Effector memory CD4-positive, alpha-beta T cell (primary cell): ENCODE measurements at regions not wholly inside any gene's neighbourhood (a gene's known extent, or its start where the extent isn't known, plus 50 kb on each side); places are given as distances from the start of the nearest gene placed in this dataset.

Experiments
- DNase-seq, 3 donors: peaks; one replicate each; pipeline ENCODE4 v3.0.0-alpha.2; 2020
- H3K27ac ChIP-seq: 2 replicates; pipeline ENCODE4 v1.7.0; 2013; ENCODE audit warnings: mild to moderate bottlenecking, low read length, moderate library complexity; ENCODE audit not compliant: insufficient read depth, poor library complexity, severe bottlenecking
- H3K27me3 ChIP-seq: replicated peaks from 2 replicates; pipeline ENCODE4 v1.7.0; 2013; ENCODE audit warnings: mild to moderate bottlenecking, low read length; ENCODE audit not compliant: insufficient read depth, control insufficient read depth, poor library complexity, severe bottlenecking
- H3K36me3 ChIP-seq: 2 replicates; pipeline ENCODE4 v1.7.0; 2013; ENCODE audit warnings: mild to moderate bottlenecking, low read length, moderate library complexity; ENCODE audit not compliant: control insufficient read depth, insufficient read depth
- H3K4me1 ChIP-seq: 2 replicates; pipeline ENCODE4 v1.7.0; 2013; ENCODE audit warnings: low read length, mild to moderate bottlenecking; ENCODE audit not compliant: control insufficient read depth, insufficient read depth, poor library complexity, severe bottlenecking
- H3K4me3 ChIP-seq: 2 replicates; pipeline ENCODE4 v1.7.0; 2013; ENCODE audit warnings: low read length, low read depth, mild to moderate bottlenecking; ENCODE audit not compliant: insufficient read depth, poor library complexity, severe bottlenecking
- H3K9me3 ChIP-seq: 2 replicates; pipeline ENCODE4 v1.7.0; 2013; ENCODE audit warnings: mild to moderate bottlenecking, low read length, moderate library complexity; ENCODE audit not compliant: control insufficient read depth

GRCh38 chr1:208562151-208562960 is 318.2 kb upstream of the PLXNA2 start:
- H3K27me3 ChIP-seq: no peaks in the 10 kb centered on the region
- no peak overlapping the region for H3K4me3 ChIP-seq
- no peak overlapping the region for H3K27ac ChIP-seq
- no peak for DNase-seq
- H3K4me1 ChIP-seq: no peaks in the 10 kb centered on the region
- no peaks in the 10 kb centered on the region for H3K36me3 ChIP-seq
- H3K9me3 ChIP-seq: no peaks in the 10 kb centered on the region

GRCh38 chr1:208564466-208564865 is 320.3 kb upstream of the PLXNA2 start:
- Histone ChIP-seq H3K36me3 (no peaks in the 10 kb centered on the region), H3K4me3 (no peak overlapping the region), H3K4me1 (no peaks in the 10 kb centered on the region), H3K9me3 (no peaks in the 10 kb centered on the region), H3K27me3 (no peaks in the 10 kb centered on the region), H3K27ac (no peak overlapping the region)
- no peak for DNase-seq

GRCh38 chr1:208565756-208566440 is 321.7 kb upstream of the PLXNA2 start:
- H3K27me3 ChIP-seq: no peaks in the 10 kb centered on the region
- no peak for DNase-seq
- no peak overlapping the region for H3K4me3 ChIP-seq
- no peaks in the 10 kb centered on the region for H3K36me3 ChIP-seq
- no peaks in the 10 kb centered on the region for H3K4me1 ChIP-seq
- H3K9me3 ChIP-seq: no peaks in the 10 kb centered on the region
- no peak overlapping the region for H3K27ac ChIP-seq

- H3K4me3 ChIP-seq: no peak overlapping the region
- no peaks in the 10 kb centered on the region for H3K9me3 ChIP-seq
- no peak for DNase-seq
- H3K27me3 ChIP-seq: no peaks in the 10 kb centered on the region
- no peaks in the 10 kb centered on the region for H3K36me3 ChIP-seq
- no peaks in the 10 kb centered on the region for H3K4me1 ChIP-seq
- no peak overlapping the region for H3K27ac ChIP-seq
Observed at GRCh38 chr1:208569181-208569580, 325.0 kb upstream of the PLXNA2 start.

- Histone ChIP-seq H3K9me3 (no peaks in the 10 kb centered on the region), H3K27me3 (no peaks in the 10 kb centered on the region), H3K4me3 (no peak overlapping the region), H3K4me1 (no peaks in the 10 kb centered on the region), H3K36me3 (no peaks in the 10 kb centered on the region), H3K27ac (no peak overlapping the region)
- DNase-seq: no peak
Observed at GRCh38 chr1:208570362-208570761, 326.2 kb upstream of the PLXNA2 start.

- Histone ChIP-seq H3K4me3 (no peak overlapping the region), H3K36me3 (no peaks in the 10 kb centered on the region), H3K4me1 (no peaks in the 10 kb centered on the region), H3K9me3 (no peaks in the 10 kb centered on the region), H3K27ac (no peak overlapping the region), H3K27me3 (no peaks in the 10 kb centered on the region)
- no peak for DNase-seq
Observed at GRCh38 chr1:208576425-208576824, 332.2 kb upstream of the PLXNA2 start.

- Histone ChIP-seq H3K36me3 (no peaks in the 10 kb centered on the region), H3K27me3 (no peaks in the 10 kb centered on the region)
- no peak for DNase-seq
Observed at GRCh38 chr1:208577381-208577905, 333.3 kb upstream of the PLXNA2 start.

GRCh38 chr1:208581209-208581608 is 337.0 kb upstream of the PLXNA2 start:
- H3K36me3 ChIP-seq: no peaks in the 10 kb centered on the region
- H3K4me3 ChIP-seq: no peak overlapping the region
- H3K27me3 ChIP-seq: no peaks in the 10 kb centered on the region
- H3K9me3 ChIP-seq: no peaks in the 10 kb centered on the region
- H3K4me1 ChIP-seq: no peaks in the 10 kb centered on the region
- DNase-seq: no peak
- no peak overlapping the region for H3K27ac ChIP-seq

More at GRCh38 chr1:208577381-208577905, 333.3 kb upstream of the PLXNA2 start:
- H3K27ac ChIP-seq: no peak overlapping the region
- H3K4me3 ChIP-seq: no peak overlapping the region
- H3K4me1 ChIP-seq: no peaks in the 10 kb centered on the region
- H3K9me3 ChIP-seq: no peaks in the 10 kb centered on the region

- H3K9me3 ChIP-seq: no peaks in the 10 kb centered on the region
- H3K27me3 ChIP-seq: no peaks in the 10 kb centered on the region
- H3K4me3 ChIP-seq: no peak overlapping the region
- DNase-seq: no peak
- H3K4me1 ChIP-seq: no peaks in the 10 kb centered on the region
- no peak overlapping the region for H3K27ac ChIP-seq
- no peaks in the 10 kb centered on the region for H3K36me3 ChIP-seq
Observed at GRCh38 chr1:208581667-208582066, 337.5 kb upstream of the PLXNA2 start.

- H3K27ac ChIP-seq: no peak overlapping the region
- DNase-seq: no peak
- no peak overlapping the region for H3K4me3 ChIP-seq
- H3K4me1 ChIP-seq: no peaks in the 10 kb centered on the region
- H3K9me3 ChIP-seq: no peaks in the 10 kb centered on the region
- H3K27me3 ChIP-seq: no peaks in the 10 kb centered on the region
- H3K36me3 ChIP-seq: no peaks in the 10 kb centered on the region
Observed at GRCh38 chr1:208584167-208584755, 340.1 kb upstream of the PLXNA2 start.
